Peyer's patch (tissue), 4 donors: ENCODE measurements at regions not wholly inside any gene's neighbourhood (a gene's known extent, or its start where the extent isn't known, plus 50 kb on each side); places are given as distances from the start of the nearest gene placed in this dataset.

ENCODE experiments used
- CTCF ChIP-seq, 6 experiments: fragments of 450-650 bp in 4 of 6; fragments of 200-600 bp in 2 of 6; sonication (generic) in 1 of 6; IDR thresholded peaks; one replicate each; pipeline ENCODE4 v1.5.1; 2017 to 2019; ENCODE audit warnings: antibody characterized with exemption in 6 of 6, mild to moderate bottlenecking in 3 of 6, moderate library complexity in 1 of 6
- POLR2A ChIP-seq, 2 donors: fragments of 450-650 bp; IDR thresholded peaks; one replicate each; pipeline ENCODE4 v1.5.1; 2017; ENCODE audit warnings: antibody characterized with exemption in 2 of 2, mild to moderate bottlenecking in 2 of 2, moderate library complexity in 2 of 2

GRCh38 chr7:46285878-46286277 is 364.8 kb upstream of the IGFBP3 start:
- TF ChIP-seq POLR2A (IDR thresholded peaks at IDR 0.05) (no peak), CTCF (IDR thresholded peaks at IDR 0.05) (no peak)
